MCF 10A (cell line): ENCODE measurements at regions not wholly inside any gene's neighbourhood (a gene's known extent, or its start where the extent isn't known, plus 50 kb on each side); places are given as distances from the start of the nearest gene placed in this dataset.
"Not testable (repeated sequence)": the region's sequence is repeated elsewhere in the genome, so short reads cannot be mapped to it uniquely, and the experiment has no call there.

Experiments used
- BruUV-seq: library from RNA; stranded (reverse); fragments of 400-500 nt; replicated peaks from 2 replicates; lab custom pipeline; 2021; lab: Mats Ljungman, UMichigan
- CTCF ChIA-PET: fragments of 300-600 bp; sonication (Branson Sonifier 250); formaldehyde crosslinking; extraction: SDS; loops from one replicate; lab custom pipeline; 2021; ENCODE audit warnings: antibody characterized with exemption, inconsistent platforms; lab: Yijun Ruan, JAX
- POLR2A ChIA-PET: fragments of 300-600, 350-650 bp; sonication (Branson Sonifier 250); formaldehyde crosslinking; extraction: SDS; loops from one replicate; lab custom pipeline; 2020; ENCODE audit warnings: antibody characterized with exemption, inconsistent platforms; lab: Yijun Ruan, JAX
- DNase-seq: peaks from one replicate; pipeline ENCODE4 v3.0.0-alpha.2; 2018; ENCODE audit not compliant: unreplicated experiment
- H3K27ac Mint-ChIP-seq: one replicate; pipeline ENCODE4 v1.8.0; 2022; ENCODE audit warnings: mild to moderate bottlenecking, low read depth, mixed read lengths; ENCODE audit not compliant: unreplicated experiment
- H3K27me3 Mint-ChIP-seq: one replicate; pipeline ENCODE4 v1.8.0; 2022; ENCODE audit warnings: mixed read lengths; ENCODE audit not compliant: insufficient read depth, unreplicated experiment
- H3K36me3 Mint-ChIP-seq: one replicate; pipeline ENCODE4 v1.8.0; 2022; ENCODE audit warnings: mild to moderate bottlenecking, moderate library complexity, mixed read lengths; ENCODE audit not compliant: insufficient read depth, unreplicated experiment
- H3K4me1 Mint-ChIP-seq: one replicate; pipeline ENCODE4 v1.8.0; 2022; ENCODE audit warnings: mixed read lengths; ENCODE audit not compliant: insufficient read depth, unreplicated experiment
- H3K4me3 Mint-ChIP-seq: one replicate; pipeline ENCODE4 v1.8.0; 2022; ENCODE audit warnings: mild to moderate bottlenecking, moderate library complexity, mixed read lengths; ENCODE audit not compliant: unreplicated experiment
- H3K9me3 Mint-ChIP-seq: one replicate; pipeline ENCODE4 v1.8.0; 2022; ENCODE audit warnings: mixed read lengths; ENCODE audit not compliant: unreplicated experiment
- intact Hi-C: fragments of 100-400 bp; cut with micrococcal nuclease; formaldehyde crosslinking; loops from 2 replicates; pipeline ENCODE4 v1.14.1; 2022
- TF ChIP-seq, protein P1 (sequence below): fragments of 200-600 bp; IDR thresholded peaks from one replicate; pipeline ENCODE4 v1.8.0; 2022; ENCODE audit warnings: antibody characterized with exemption, mild to moderate bottlenecking; ENCODE audit not compliant: unreplicated experiment

DNA sequence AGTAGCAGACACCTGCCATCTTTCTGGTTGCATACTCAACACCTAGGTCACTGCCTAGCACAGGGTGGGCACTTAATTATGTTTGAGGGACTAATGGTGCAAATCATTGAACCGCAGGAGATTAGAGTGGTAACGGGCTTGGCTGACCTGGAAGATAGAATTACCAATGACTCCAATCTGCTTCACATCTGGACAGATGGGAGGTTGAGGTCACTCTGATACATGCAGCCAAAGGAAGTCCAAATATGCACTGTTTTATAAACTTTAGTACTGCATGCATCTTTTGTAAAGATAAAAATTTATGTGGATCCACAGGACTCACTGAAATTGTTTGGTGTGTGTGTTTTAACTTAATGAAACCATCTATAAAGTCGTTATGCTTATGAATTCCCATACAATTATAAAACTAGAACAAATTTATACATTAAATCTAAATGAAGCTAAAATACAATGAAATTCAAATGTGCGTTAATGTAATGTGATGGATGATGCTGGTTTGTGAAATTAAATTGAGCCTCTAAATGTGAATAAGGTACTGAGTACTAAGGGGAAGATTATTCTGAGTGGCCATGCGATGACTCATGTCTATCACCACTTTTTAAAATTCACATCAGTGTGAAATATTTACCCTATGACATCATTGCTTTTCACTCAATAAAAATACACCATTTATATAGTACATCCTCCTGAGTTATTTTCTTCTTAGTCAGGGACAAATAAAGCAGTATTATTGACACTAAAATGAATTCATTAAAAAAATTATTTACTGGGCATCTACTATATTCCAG, 224.7 kb upstream of the FAM78B start:
- Mint-ChIP-seq H3K4me3 (no peak overlapping the region), H3K4me1 (no peaks in the 10 kb centered on the region), H3K27ac (no peak overlapping the region), H3K9me3 (no peaks in the 10 kb centered on the region), H3K27me3 (no peaks in the 10 kb centered on the region), H3K36me3 (no peaks in the 10 kb centered on the region)
- BruUV-seq = no TSS peak
- intact Hi-C loops = no loop called here
- TF ChIP-seq, protein P1, sequence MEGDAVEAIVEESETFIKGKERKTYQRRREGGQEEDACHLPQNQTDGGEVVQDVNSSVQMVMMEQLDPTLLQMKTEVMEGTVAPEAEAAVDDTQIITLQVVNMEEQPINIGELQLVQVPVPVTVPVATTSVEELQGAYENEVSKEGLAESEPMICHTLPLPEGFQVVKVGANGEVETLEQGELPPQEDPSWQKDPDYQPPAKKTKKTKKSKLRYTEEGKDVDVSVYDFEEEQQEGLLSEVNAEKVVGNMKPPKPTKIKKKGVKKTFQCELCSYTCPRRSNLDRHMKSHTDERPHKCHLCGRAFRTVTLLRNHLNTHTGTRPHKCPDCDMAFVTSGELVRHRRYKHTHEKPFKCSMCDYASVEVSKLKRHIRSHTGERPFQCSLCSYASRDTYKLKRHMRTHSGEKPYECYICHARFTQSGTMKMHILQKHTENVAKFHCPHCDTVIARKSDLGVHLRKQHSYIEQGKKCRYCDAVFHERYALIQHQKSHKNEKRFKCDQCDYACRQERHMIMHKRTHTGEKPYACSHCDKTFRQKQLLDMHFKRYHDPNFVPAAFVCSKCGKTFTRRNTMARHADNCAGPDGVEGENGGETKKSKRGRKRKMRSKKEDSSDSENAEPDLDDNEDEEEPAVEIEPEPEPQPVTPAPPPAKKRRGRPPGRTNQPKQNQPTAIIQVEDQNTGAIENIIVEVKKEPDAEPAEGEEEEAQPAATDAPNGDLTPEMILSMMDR = no peak
- ChIA-PET POLR2A (no interaction called here), CTCF (interaction anchor here (0.7 to 0.8 kb wide), 2 partner anchors 67 to 87 kb away, joined by 4 read pairs; no protein-coding TSS in a partner anchor)
- no peak for DNase-seq

DNA sequence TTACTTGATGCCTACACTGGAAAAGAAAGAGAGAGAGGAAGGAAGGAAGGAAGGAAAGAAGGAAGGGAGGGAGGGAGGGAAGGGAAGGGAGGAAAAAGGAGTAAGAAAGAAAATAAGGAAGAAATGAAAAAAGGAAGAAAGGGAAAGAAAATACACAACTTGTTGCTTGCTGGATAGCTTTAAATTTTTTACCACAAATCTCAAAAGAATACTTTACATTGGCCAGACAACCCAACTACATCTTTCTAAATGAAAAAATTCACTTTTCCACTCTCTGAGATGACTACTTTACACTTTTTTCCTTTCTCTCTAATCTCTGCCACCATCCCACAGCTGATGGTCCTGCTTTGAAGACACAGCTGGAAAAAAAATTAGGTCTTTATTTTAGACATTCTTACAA, 228.9 kb upstream of the FAM78B start:
- BruUV-seq = no TSS peak
- TF ChIP-seq, protein P1 = no peak
- POLR2A ChIA-PET = no interaction called here
- CTCF ChIA-PET = interaction anchor here (0.6 to 1.2 kb wide), 3 partner anchors 12 to 442 kb away, joined by 3 read pairs; no protein-coding TSS in a partner anchor
- H3K27ac Mint-ChIP-seq = no peak overlapping the region
- no peaks in the 10 kb centered on the region for H3K36me3 Mint-ChIP-seq
- H3K4me1 Mint-ChIP-seq = no peaks in the 10 kb centered on the region
- H3K27me3 Mint-ChIP-seq = no peaks in the 10 kb centered on the region
- no peak overlapping the region for H3K4me3 Mint-ChIP-seq
- no peak for DNase-seq
- H3K9me3 Mint-ChIP-seq = no peaks in the 10 kb centered on the region
- intact Hi-C loops = no loop called here

DNA sequence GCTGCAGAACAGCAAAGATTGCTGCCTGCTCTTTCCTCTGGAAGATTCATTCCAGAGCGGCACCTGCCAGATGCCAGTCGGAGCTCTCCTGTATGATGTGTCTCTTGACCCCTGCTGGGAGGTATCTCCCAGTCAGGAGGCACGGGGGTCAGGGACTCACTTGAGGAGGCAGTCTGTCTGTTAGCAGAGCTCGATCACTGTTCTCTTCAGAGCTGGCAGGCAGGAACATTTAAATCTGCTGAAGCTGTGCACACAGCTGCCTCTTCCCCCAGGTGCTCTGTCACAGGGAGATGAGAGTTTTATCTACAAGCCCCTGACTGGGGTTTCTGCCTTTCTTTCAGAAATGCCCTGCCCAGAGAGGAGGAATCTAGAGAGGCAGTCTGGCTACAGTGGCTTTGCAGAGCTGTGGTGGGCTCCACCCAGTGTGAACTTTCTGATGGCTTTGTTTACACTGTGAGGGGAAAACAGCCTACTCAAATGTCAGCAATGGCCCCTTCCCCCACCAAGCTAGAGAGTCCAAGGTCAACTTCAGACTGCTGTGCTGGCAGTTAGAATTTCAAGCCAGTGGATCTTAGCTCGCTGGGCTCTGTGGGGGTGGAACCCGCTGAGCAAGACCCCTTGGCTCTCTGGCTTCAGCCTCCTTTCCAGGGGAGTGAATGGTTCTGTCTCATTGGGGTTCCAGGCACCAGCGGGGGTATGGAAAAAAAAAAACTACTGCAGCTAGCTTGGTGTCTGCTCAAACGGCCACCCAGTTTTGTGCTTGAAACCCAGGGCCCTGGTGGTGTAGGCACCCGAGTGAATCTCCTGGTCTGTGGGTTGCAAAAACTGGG, 242.7 kb upstream of the FAM78B start:
- DNase-seq, POLR2A ChIA-PET, H3K4me1 Mint-ChIP-seq, H3K36me3 Mint-ChIP-seq, H3K27ac Mint-ChIP-seq, H3K4me3 Mint-ChIP-seq, intact Hi-C loops, BruUV-seq, H3K27me3 Mint-ChIP-seq: not testable (repeated sequence)
- peaks cover 35% of the 10 kb centered on the region for H3K9me3 Mint-ChIP-seq
- CTCF ChIA-PET = interaction anchor here (0.6 kb wide), 1 partner anchor 559 kb away, joined by 6 read pairs; no protein-coding TSS in a partner anchor

DNA sequence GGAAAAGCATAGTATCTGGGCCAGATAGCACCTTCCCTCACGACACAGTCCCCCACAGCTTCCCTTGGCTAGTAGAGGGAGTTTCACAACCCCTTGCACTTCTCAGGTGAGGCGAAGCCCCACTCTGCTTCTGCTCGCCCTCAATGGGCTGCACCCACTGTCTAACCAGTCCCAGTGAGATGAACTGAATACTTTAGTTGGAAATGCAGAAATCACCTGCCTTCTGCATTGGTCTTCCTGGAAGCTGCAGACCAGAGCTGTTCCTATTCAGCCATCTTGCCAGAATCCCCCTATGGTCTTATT, 243.2 kb upstream of the FAM78B start:
- intact Hi-C loops = no loop called here
- TF ChIP-seq, protein P1 = no peak
- peaks cover 40% of the 10 kb centered on the region for H3K9me3 Mint-ChIP-seq
- no peaks in the 10 kb centered on the region for H3K4me1 Mint-ChIP-seq
- H3K36me3 Mint-ChIP-seq = no peaks in the 10 kb centered on the region
- H3K27me3 Mint-ChIP-seq = no peaks in the 10 kb centered on the region
- no TSS peak for BruUV-seq
- H3K27ac Mint-ChIP-seq = no peak overlapping the region
- no peak for DNase-seq
- H3K4me3 Mint-ChIP-seq = no peak overlapping the region
- CTCF ChIA-PET = interaction anchor here (0.6 kb wide), 1 partner anchor 560 kb away, joined by 6 read pairs; no protein-coding TSS in a partner anchor
- POLR2A ChIA-PET = no interaction called here

DNA sequence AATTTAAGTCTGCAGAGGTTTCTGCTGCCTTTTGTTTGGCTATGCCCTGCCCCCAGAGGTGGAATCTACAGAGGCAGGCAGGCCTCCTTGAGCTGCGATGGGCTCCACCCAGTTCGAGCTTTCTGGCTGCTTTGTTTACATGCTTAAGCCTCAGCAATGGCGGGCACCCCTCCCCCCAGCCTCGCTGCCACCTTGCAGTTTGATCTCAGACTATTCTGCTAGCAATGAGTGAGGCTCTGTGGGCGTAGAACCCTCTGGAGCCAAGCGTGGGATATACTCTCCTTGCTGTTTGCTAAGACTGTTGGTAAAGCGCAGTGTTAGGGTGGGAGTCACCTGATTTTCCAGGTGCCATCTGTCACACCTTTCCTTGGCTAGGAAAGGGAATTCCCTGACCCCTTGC, 250.0 kb upstream of the FAM78B start:
- H3K27ac Mint-ChIP-seq, H3K4me1 Mint-ChIP-seq, BruUV-seq, H3K36me3 Mint-ChIP-seq, intact Hi-C loops, H3K27me3 Mint-ChIP-seq, DNase-seq, H3K4me3 Mint-ChIP-seq: not testable (repeated sequence)
- ChIA-PET POLR2A (interaction anchor here (0.9 kb wide), 1 partner anchor 11 kb away, joined by 3 read pairs; no protein-coding TSS in a partner anchor), CTCF (interaction anchor here (0.7 kb wide), 1 partner anchor 188 kb away, joined by 3 read pairs; no protein-coding TSS in a partner anchor)
- H3K9me3 Mint-ChIP-seq = peaks cover 35% of the 10 kb centered on the region
